ENCODE measurements at regions not wholly inside any gene's neighbourhood (a gene's known extent, or its start where the extent isn't known, plus 50 kb on each side); places are given as distances from the start of the nearest gene placed in this dataset.

DNA sequence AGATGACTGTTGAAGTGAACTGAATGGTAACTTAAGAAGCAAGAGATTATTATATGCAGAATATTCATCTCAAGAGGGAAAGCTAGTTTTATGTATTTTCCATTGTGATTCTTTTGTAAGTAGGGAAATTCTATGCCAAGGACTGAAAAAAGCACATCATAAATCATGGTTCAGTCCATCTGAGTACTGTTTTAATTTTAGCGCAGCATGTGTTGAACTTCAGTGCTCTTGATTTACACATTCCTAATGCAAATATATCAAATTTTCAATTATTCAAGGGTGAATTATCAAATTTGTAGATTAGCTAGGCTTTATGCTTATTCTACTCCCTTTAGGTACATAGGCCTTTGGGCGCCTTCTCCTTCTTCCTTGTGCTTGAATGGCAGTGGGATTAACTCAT lies 50.3 kb upstream of the TCF12 start:
- no peak for DNase-seq

DNA sequence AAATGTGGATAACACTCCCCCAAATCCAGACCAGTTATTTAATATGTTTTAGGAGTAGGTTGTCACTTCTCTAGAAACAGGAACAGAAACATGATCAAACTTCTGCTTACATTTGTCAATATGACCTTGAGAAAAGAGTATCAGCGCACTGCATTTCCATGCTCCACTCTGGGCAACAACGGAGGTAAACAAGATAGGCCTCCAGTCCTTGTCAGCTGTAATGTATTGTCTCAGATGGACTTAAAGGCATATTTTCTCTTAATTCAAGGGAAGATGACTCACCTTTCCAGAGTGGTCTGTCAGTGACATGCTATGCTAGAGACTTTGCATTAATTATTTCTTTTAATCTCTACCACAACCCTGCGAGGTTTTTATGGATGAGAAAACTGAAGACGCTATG lies 51.6 kb upstream of the TCF12 start:
- no peak for DNase-seq

DNA sequence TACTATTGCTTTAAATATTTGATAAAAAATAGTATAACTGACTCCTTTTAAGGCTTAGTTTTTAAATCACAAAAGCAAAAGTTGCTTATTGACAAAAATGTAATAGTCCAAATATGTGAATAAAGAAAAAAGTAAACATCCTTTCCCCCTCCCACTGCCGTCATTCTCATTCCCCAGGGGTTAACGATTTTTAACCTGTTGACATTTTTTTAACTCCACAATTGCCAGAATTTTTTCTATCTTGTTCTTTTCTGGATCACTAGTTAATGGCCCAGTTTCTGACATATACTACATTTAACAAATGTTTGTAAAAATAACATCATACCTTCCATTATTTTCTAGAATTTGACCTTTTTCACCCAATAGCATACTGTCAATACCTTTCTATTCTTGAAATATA lies 60.6 kb upstream of the TCF12 start:
- DNase-seq, result no peak

GRCh38 chr15:56856934-56857333 lies 61.5 kb upstream of the TCF12 start:
- no peak for DNase-seq

DNA sequence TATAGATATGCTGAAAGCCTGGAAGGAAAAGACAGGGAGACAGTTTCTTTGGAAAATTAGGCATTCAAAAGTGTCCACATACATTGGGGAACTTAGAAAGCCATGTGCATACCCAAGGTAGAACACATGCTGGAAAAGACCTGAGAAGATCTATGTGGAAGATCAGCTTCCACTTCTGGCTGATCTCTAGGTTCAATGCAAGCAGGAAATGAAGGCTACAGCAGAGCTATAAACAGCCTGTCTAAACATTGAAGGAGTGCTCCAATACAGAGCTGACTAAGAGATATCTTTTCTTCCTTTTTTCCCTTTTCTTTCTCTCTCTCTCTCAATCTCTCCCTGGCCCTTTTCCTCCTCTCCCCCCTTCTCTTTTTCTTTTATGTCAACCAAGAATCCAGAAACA lies 73.6 kb upstream of the TCF12 start:
- no peak for DNase-seq

- no peak for DNase-seq
These were observed 74.0 kb upstream of the TCF12 start for GRCh38 chr15:56844471-56844870.

GRCh38 chr15:56839641-56840040 lies 78.8 kb upstream of the TCF12 start:
- no peak for DNase-seq

DNA sequence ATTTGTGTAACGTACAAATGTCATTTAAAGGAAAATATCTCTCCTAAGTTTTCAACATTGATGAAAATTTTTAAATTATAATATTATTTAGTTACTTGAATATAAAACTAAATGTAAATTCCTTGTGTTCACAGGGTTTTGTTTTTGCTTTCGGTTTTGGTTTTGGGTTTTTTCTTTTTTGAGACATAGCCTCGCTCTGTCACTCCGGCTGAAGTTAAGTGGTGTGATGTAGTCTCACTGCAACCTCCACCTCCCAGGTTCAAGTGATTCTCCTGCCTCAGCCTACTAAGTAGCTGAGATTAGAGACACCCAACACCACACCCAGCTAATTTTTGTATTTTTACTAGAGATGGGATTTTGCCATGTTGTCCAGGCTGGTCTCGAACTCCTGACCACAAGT lies 79.3 kb upstream of the TCF12 start:
- DNase-seq, result no peak

DNA sequence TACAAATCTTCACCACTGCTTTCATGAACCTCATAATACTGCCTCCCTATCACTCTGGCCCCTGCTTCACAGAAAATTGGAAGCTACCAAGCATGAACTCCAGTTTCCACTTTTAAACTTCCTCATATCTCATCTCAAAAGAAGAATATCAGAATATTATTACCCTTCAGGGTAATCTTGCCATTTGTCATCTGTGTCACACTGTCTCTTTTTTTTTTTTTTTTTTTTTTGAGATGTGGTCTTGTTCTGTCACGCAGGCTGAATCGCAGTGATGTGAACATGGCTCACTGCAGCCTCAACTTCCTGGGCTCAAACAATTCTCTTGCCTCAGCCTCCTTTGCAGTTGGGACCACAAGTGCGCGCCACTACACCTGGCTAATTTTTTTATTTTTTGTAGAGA lies 80.4 kb upstream of the TCF12 start:
- no peak for DNase-seq

GRCh38 chr15:56837273-56837672 lies 81.2 kb upstream of the TCF12 start:
- DNase-seq, result no peak

DNA sequence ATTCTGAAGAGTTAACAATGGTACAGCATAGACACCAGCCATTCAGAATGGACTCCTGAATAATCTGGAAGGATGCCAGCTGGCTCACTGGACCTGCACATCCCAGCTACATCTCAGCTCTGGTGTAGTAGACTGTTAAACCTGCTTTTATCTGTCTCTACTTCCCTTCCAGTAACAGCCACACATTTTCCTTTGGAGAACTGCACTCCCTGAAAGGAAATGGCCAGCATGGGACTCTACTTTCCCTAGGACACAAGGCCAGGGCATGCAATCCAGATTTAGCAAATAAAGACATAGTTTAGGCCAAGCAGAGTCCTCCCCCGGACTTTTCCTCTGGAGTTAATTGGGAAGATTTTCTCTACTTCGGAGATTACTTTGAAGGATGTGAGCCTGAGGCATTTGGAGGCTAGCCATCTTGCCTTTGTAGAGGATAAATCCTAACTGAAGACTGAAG lies 82.7 kb upstream of the TCF12 start:
- DNase-seq, result no peak

GRCh38 chr15:56832125-56832524 lies 86.3 kb upstream of the TCF12 start:
- no peak for DNase-seq

GRCh38 chr15:56831467-56832005 lies 86.9 kb upstream of the TCF12 start:
- DNase-seq, result no peak

DNA sequence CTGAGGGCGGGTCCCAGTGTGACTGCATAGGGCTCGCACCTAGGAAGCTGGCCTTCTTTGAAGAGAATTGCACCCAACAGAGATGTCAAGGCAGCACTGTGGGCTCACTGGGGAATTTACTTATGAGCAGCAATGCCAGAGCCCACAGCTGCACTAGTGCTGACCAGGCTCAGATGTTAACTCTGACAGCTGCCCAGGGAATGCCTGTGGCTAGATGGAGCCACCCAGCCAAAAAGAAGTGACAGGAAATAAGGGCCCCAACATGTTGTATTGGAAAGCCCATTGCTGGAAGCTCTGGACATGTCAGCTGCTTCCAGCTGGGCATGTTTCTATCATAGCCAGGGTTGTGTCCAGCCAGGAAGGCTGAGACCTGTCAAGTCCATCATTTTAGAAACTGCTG lies 90.9 kb upstream of the ZNF280D start:
- no peak for DNase-seq

DNA sequence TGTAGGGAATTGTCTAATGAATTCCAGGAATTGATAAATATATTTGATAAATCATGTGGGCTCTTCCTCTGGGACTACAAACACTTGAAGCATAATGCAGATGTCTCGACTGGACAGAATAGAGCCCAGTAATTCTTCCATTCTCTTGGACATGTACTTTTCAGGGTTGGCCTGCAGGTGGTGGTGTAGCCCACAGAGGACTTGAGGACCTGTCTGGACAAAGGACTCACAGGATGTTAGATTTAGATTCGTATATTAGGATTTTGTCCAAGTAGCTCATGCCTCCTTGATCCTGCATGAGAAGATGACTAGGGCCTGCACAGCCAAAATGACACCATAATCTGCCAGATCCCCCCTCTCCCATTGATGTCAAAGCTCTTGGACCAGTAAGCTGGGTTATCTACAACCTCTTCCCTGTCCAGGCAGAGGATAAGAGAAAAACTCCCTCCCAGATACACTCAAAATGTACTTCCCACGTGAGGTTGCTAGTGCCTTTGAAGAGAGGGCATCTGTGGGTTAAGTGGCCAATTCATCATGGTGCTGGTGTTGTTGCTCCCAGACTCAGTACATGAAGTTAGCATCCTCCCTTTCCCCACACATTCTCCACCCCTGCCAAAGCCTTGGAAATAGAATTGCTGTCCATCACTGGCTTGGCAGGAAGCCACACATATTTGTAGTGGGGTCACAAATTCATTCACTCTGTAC lies 88.6 kb upstream of the ZNF280D start:
- peak; percentile 61 for DNase-seq

- no peak for DNase-seq
These were observed 87.0 kb upstream of the ZNF280D start for GRCh38 chr15:56820333-56820732.

GRCh38 chr15:56817321-56818080 lies 84.2 kb upstream of the ZNF280D start:
- DNase-seq, result no peak

- DNase-seq, result no peak
These were observed 83.5 kb upstream of the ZNF280D start for GRCh38 chr15:56816781-56817180.

- no peak for DNase-seq
These were observed 81.9 kb upstream of the ZNF280D start for GRCh38 chr15:56815247-56815646.

DNA sequence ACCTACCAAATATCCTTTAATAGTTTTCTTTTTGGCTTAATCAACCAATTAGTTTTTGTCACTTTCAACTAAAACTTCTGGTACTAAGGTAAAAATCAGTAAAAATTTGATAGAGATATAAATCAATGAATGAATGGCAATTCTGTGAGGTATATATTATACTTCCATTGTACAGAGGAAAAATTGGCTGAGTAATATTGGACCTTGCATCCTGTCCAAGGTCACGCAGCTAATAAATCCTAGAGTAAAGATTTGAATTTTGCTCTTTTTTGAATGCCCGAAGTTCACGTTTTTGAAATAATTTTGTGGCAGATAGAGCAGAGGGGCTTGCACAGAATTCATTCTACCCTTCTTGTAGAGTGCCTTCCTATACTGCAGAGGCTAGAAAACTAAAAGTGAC lies 81.1 kb upstream of the ZNF280D start:
- no peak for DNase-seq

GRCh38 chr15:56813995-56814394 lies 80.7 kb upstream of the ZNF280D start:
- DNase-seq, result no peak

- no peak for DNase-seq
These were observed 79.7 kb upstream of the ZNF280D start for GRCh38 chr15:56812961-56813360.

DNA sequence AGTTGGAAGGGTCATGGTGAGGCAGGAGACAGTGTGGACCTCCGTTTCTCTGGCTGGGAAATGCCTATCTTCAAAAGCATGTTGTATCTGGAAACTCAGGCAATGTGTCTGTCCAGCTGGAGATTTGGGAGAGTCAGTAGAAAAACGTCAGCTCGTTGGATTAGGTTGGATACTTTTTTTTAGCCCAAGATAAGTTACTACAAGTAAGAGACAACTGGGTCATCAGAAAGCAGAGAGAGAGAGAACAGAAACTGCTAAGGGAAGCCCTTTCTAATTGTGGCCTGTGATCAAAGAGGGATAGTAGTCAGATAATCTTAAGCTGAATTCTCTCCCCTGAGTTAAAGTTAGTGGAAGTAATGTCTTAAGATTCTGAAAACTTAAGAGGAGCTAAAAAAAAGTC lies 78.9 kb upstream of the ZNF280D start:
- DNase-seq, result no peak

- no peak for DNase-seq
These were observed 78.3 kb upstream of the ZNF280D start for GRCh38 chr15:56811586-56811985.
